GM23248 (cell line): ENCODE measurements at regions not wholly inside any gene's neighbourhood (a gene's known extent, or its start where the extent isn't known, plus 50 kb on each side); places are given as distances from the start of the nearest gene placed in this dataset.

ENCODE experiments used
- EZH2 ChIP-seq: fragments of 200-600 bp; sonication (generic); IDR thresholded peaks from 2 replicates; pipeline ENCODE4 v1.6.1; 2018; ENCODE audit warnings: antibody characterized with exemption, mild to moderate bottlenecking; ENCODE audit not compliant: insufficient read depth, poor library complexity, severe bottlenecking
- EZH2phosphoT487 ChIP-seq: fragments of 200-600 bp; sonication (generic); IDR thresholded peaks from 2 replicates; pipeline ENCODE4 v1.6.1; 2018; ENCODE audit warnings: antibody characterized with exemption, moderate library complexity, mild to moderate bottlenecking, low read depth; ENCODE audit not compliant: insufficient read depth

- TF ChIP-seq EZH2 = no peak
- TF ChIP-seq EZH2phosphoT487 = no peak
Observed at GRCh38 chr10:131500892-131501291, 189.4 kb upstream of the TCERG1L start.
